Upper lobe of right lung (tissue), 1 donor: ENCODE measurements at regions not wholly inside any gene's neighbourhood (a gene's known extent, or its start where the extent isn't known, plus 50 kb on each side); places are given as distances from the start of the nearest gene placed in this dataset.

Experiments used
- ATAC-seq: fragments of 200-7000 bp; cut with Tn5 transposase; one replicate; pipeline ENCODE4 v1.9.1; 2020; ENCODE audit warnings: mild to moderate bottlenecking, moderate library complexity
- DNase-seq: peaks from one replicate; pipeline ENCODE4 v3.0.0-alpha.2; 2020
- H3K27ac ChIP-seq: fragments of 200-600 bp; one replicate; pipeline ENCODE4 v1.8.0; 2022
- H3K27me3 ChIP-seq: fragments of 200-600 bp; one replicate; pipeline ENCODE4 v1.8.0; 2022; ENCODE audit warnings: mild to moderate bottlenecking
- H3K36me3 ChIP-seq: fragments of 200-600 bp; one replicate; pipeline ENCODE4 v1.8.0; 2022
- H3K4me1 ChIP-seq: fragments of 200-600 bp; one replicate; pipeline ENCODE4 v1.8.0; 2022
- H3K4me3 ChIP-seq: fragments of 200-600 bp; one replicate; pipeline ENCODE4 v1.8.0; 2022; ENCODE audit warnings: mild to moderate bottlenecking
- H3K9me3 ChIP-seq: fragments of 200-600 bp; one replicate; pipeline ENCODE4 v1.8.0; 2022
- intact Hi-C: fragments of 100-400 bp; cut with DNase I; formaldehyde crosslinking; loops from one replicate; pipeline ENCODE4 v1.11.0; 2022
- TF ChIP-seq, protein P1 (sequence below): fragments of 200-600 bp; IDR thresholded peaks from one replicate; pipeline ENCODE4 v1.8.0; 2022; ENCODE audit warnings: antibody characterized with exemption
- donor health status: DM: no; HTN: yes; CAD: no; lungs with severe emphysema.

DNA sequence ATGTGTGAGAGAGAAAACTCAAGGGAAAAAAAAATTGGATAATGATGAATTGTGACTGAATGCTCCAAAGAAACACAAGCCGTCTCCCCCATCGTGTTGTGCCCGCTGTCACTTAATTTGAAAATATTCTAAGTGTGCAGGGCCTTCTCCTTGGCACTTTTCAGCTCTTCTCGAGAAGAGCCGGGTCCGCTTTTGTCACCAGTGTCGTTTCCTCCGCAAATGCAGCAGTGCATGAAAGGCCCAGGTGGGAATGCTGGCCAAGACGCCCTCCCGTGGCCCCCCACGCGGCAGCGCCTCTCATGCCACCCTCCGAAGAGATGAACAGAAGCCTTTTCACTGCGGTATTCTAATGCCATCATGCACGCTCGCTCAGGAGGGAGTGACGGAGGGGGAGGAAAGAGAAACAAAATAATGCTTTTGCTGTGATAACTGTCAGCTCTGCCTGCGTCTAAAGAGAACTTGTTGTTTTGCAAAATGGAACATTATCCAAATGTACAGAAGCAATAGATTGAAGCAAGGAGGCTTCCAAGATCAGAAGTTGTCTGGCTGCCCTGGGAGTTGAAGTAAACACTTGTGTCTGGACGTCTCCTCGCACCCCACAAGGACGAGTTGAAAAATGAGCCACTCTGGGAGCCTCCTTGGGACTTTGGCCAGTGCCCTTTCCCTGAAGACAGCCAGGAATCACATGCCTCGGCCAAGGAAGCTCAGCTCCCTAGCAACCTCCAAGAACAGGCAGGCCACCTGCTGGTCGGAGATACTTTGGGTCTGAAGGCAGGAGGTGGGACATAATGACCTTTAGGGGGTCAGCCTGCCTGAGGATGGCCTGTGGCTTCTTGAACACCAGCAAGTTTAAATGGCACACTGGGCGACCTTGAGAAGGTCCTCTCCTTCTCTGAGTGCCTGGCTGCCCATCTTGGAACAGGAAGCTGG is 166.1 kb upstream of the ZC3H12A start:
- no peak for ATAC-seq
- Histone ChIP-seq H3K4me1 (no peaks in the 10 kb centered on the region), H3K4me3 (no peak overlapping the region), H3K9me3 (no peaks in the 10 kb centered on the region), H3K27me3 (peaks cover 3% of the 10 kb centered on the region), H3K36me3 (no peaks in the 10 kb centered on the region), H3K27ac (no peak overlapping the region)
- TF ChIP-seq, protein P1, sequence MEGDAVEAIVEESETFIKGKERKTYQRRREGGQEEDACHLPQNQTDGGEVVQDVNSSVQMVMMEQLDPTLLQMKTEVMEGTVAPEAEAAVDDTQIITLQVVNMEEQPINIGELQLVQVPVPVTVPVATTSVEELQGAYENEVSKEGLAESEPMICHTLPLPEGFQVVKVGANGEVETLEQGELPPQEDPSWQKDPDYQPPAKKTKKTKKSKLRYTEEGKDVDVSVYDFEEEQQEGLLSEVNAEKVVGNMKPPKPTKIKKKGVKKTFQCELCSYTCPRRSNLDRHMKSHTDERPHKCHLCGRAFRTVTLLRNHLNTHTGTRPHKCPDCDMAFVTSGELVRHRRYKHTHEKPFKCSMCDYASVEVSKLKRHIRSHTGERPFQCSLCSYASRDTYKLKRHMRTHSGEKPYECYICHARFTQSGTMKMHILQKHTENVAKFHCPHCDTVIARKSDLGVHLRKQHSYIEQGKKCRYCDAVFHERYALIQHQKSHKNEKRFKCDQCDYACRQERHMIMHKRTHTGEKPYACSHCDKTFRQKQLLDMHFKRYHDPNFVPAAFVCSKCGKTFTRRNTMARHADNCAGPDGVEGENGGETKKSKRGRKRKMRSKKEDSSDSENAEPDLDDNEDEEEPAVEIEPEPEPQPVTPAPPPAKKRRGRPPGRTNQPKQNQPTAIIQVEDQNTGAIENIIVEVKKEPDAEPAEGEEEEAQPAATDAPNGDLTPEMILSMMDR: no peak
- DNase-seq: no peak
- intact Hi-C loops: no loop called here

GRCh38 chr1:37309574-37309973 is 164.8 kb upstream of the ZC3H12A start:
- ATAC-seq (no peak), DNase-seq (no peak)
- intact Hi-C loops: no loop called here
- H3K27me3 ChIP-seq: peaks cover 6% of the 10 kb centered on the region
- H3K9me3 ChIP-seq: no peaks in the 10 kb centered on the region
- no peak overlapping the region for H3K4me3 ChIP-seq
- H3K27ac ChIP-seq: no peak overlapping the region
- no peaks in the 10 kb centered on the region for H3K36me3 ChIP-seq
- TF ChIP-seq, protein P1: no peak
- H3K4me1 ChIP-seq: no peaks in the 10 kb centered on the region

GRCh38 chr1:37310064-37310463 is 164.3 kb upstream of the ZC3H12A start:
- intact Hi-C loops: no loop called here
- Histone ChIP-seq H3K27me3 (peaks cover 8% of the 10 kb centered on the region), H3K36me3 (no peaks in the 10 kb centered on the region), H3K9me3 (no peaks in the 10 kb centered on the region), H3K27ac (no peak overlapping the region), H3K4me3 (no peak overlapping the region), H3K4me1 (no peaks in the 10 kb centered on the region)
- TF ChIP-seq, protein P1: no peak
- no peak for DNase-seq
- ATAC-seq: no peak

DNA sequence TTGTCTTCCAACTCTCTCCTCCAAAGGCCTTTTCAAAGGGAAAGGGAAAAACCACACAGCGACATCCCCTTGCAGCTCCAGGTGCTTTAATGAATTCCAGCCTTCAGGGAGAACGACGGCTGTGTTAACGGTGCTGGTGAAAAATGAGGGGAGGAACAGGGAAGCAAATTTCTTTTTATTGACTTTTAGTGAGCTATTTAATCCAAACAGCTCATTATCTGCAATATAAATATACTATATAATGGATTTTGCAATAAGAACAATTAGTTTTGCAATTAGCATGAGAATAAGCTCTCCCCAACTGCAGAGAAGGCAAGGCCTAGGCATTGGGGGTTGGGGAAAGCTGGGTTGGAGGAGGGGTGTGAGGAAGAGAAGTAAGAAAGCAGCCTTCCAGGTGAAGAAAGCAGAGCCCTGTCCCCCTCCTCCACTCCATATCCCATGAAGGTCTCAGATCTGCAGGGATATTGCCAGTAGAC is 159.0 kb upstream of the ZC3H12A start:
- Histone ChIP-seq H3K4me3 (no peak overlapping the region), H3K27me3 (peaks cover 50% of the 10 kb centered on the region), H3K9me3 (no peaks in the 10 kb centered on the region), H3K27ac (no peak overlapping the region), H3K36me3 (no peaks in the 10 kb centered on the region), H3K4me1 (no peaks in the 10 kb centered on the region)
- TF ChIP-seq, protein P1: no peak
- intact Hi-C loops: no loop called here
- DNase-seq (no peak), ATAC-seq (no peak)

DNA sequence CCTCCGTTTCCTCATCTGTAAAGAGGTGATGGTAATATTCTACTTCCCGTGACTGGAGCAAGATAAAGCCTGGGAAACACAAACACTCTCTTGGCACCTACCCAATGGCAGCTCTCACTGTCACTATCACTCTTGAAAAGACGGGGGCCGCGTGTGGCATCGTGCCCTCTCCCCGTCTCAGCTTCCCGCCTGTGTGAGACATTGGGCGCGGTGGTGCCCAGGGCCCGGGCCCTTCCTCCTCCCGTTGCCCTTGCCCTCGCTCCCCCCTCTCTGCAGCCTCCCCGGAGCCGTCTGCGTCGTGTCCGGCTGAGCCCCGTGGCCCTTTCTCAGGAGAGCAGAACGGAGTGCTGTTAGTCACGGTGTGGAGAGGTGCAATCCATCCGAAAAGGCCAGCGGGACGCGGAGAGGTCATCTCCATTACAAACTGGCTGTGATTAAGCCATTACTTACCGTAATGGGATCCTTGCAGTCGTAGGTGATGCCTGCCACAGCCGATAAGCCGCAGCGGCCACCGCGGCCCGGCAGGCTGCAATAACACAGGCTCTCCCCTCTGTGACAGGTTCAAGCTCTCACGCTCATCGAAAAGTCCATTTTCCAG is 156.4 kb upstream of the ZC3H12A start:
- no peak for DNase-seq
- Histone ChIP-seq H3K4me1 (no peaks in the 10 kb centered on the region), H3K9me3 (no peaks in the 10 kb centered on the region), H3K27me3 (peaks cover 49% of the 10 kb centered on the region), H3K27ac (no peak overlapping the region), H3K4me3 (no peak overlapping the region), H3K36me3 (no peaks in the 10 kb centered on the region)
- no peak for ATAC-seq
- intact Hi-C loops: no loop called here
- TF ChIP-seq, protein P1: no peak
